AG04449 (cell line): ENCODE measurements at regions not wholly inside any gene's neighbourhood (a gene's known extent, or its start where the extent isn't known, plus 50 kb on each side); places are given as distances from the start of the nearest gene placed in this dataset.

Experiments
- CTCF ChIA-PET: fragments of 350-600 bp; formaldehyde crosslinking; extraction: SDS; loops from one replicate; lab custom pipeline; 2021; ENCODE audit warnings: antibody characterized with exemption; lab: Yijun Ruan, JAX
- POLR2A ChIA-PET: fragments of 400-600, 350-600 bp; formaldehyde crosslinking; extraction: SDS; loops from one replicate; lab custom pipeline; 2020; ENCODE audit warnings: antibody characterized with exemption, inconsistent platforms; lab: Yijun Ruan, JAX
- DNase-seq: peaks from one replicate; pipeline ENCODE4 v3.0.0-alpha.2; 2010; ENCODE audit warnings: low read depth, low spot score
- H3K4me3 ChIP-seq: 2 replicates; pipeline ENCODE4 v1.5.1; 2011; ENCODE audit warnings: low read depth, mild to moderate bottlenecking, control low read depth, low read length
- CTCF ChIP-seq: IDR thresholded peaks from one replicate; pipeline ENCODE4 v1.5.1; 2011; ENCODE audit warnings: mild to moderate bottlenecking, moderate library complexity, low read length, control low read depth, inconsistent platforms; ENCODE audit not compliant: insufficient read depth; ENCODE audit errors: missing control alignments

DNA sequence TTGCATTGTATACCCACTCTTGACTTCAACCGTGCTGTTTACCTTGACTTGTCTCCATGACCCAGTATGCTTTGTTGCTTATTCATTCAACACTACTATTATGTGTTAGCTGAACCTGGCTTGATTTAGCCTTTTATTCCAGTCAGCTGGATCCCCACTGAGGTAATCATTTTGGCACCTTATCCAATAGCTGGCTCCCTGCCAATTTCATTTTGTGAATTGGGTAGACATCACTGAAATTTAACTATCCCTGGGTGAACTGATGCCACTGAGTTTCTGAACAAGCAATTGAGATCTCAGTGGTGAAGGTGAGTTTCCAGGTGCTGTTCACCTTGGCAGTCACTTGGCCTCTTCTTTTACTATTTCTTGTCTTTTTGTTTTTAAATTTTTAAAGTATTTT lies 584.3 kb downstream of the ADCYAP1 start:
- no peak for DNase-seq
- H3K4me3 ChIP-seq = no peak overlapping the region
- CTCF ChIA-PET = no interaction called here
- POLR2A ChIA-PET = no interaction called here
- TF ChIP-seq CTCF = no peak

GRCh38 chr18:1495387-1495786 lies 590.7 kb downstream of the ADCYAP1 start:
- POLR2A ChIA-PET = no interaction called here
- CTCF ChIA-PET = no interaction called here
- DNase-seq = no peak
- H3K4me3 ChIP-seq = no peak overlapping the region
- TF ChIP-seq CTCF = no peak

- no peak for DNase-seq
- H3K4me3 ChIP-seq = no peak overlapping the region
- POLR2A ChIA-PET = no interaction called here
- CTCF ChIA-PET = no interaction called here
- TF ChIP-seq CTCF = no peak
Observed at GRCh38 chr18:1496096-1496495, 591.4 kb downstream of the ADCYAP1 start.

GRCh38 chr18:1498216-1498615 lies 593.5 kb downstream of the ADCYAP1 start:
- ChIA-PET POLR2A (no interaction called here), CTCF (no interaction called here)
- no peak overlapping the region for H3K4me3 ChIP-seq
- no peak for TF ChIP-seq CTCF
- no peak for DNase-seq

- POLR2A ChIA-PET = no interaction called here
- DNase-seq = no peak
Observed at GRCh38 chr18:1499265-1499664, 594.6 kb downstream of the ADCYAP1 start.

DNA sequence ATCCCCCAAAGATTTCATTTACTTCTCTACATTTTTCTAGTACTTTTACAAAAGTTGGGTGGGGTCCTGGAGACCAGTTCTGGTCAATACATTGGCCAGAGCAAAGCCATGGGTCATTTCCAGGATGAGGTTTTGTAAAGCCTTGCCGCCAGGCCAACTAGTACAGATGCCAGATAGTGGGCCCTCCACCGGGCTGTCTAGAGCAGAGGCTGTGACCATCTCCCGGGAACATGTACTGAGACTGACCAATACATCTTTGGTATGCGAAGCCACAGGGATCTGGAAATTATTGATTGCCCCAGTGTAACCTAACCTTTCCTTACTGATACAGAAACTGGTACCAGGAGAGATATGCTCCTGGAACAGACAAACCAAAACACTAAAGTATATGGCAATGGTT lies 599.2 kb downstream of the ADCYAP1 start:
- DNase-seq = no peak
- no peak for TF ChIP-seq CTCF
- CTCF ChIA-PET = no interaction called here
- POLR2A ChIA-PET = no interaction called here
- no peak overlapping the region for H3K4me3 ChIP-seq

More at GRCh38 chr18:1499265-1499664, 594.6 kb downstream of the ADCYAP1 start:
- CTCF ChIA-PET = no interaction called here
- TF ChIP-seq CTCF = no peak
- no peak overlapping the region for H3K4me3 ChIP-seq

DNA sequence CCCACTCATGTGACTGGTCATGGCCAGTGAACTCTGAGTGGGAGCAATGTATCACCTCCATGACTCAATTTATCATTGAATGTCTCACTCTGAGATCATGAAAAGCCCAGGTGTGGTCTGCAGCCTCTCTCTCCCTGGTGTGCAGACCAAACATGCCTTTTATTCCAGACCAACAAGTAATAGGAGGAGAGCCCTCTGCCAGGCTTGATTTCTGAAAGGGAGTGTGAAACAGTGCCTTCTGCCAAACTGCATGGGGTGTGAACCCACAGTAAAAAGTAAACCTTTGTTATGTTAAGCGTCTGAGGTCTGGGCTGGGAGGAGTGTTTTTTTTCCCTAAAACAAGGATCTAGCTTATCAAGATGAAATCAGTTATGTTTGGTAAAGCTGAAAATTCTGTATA lies 601.2 kb downstream of the ADCYAP1 start:
- no peak for TF ChIP-seq CTCF
- CTCF ChIA-PET = no interaction called here
- no peak overlapping the region for H3K4me3 ChIP-seq
- DNase-seq = no peak
- POLR2A ChIA-PET = no interaction called here
